22Rv1 (cell line): ENCODE measurements at regions not wholly inside any gene's neighbourhood (a gene's known extent, or its start where the extent isn't known, plus 50 kb on each side); places are given as distances from the start of the nearest gene placed in this dataset.

Experiments used
- H3K27ac ChIP-seq: fragments of 450-650 bp; 2 replicates; pipeline ENCODE4 v1.5.1; 2017
- ZFX ChIP-seq: fragments of 450-650 bp; IDR thresholded peaks from 2 replicates; pipeline ENCODE4 v1.6.1; 2017; ENCODE audit warnings: antibody characterized with exemption, borderline replicate concordance
- TF ChIP-seq, protein P1 (sequence below): fragments of 450-650 bp; IDR thresholded peaks from 2 replicates; pipeline ENCODE4 v1.5.1; 2017; ENCODE audit warnings: mild to moderate bottlenecking

DNA sequence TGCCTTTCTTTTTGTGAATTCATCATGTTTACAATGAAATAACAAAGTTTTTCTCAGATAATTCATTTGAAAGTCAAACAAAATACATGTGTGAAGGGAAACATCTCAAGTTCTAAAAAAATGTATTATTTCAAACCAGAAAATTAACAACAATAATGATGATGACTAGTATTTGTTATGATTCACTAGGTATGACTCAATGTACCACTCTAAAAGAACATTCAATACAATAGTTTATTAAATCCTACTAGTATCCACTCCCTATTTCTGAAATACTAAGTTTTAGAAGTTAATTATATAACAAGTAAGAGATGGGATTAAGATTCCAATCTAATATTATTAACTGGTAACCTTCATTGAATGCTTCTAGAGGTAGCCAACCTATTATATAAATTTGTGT is 1444.8 kb upstream of the CDH8 start:
- no peak for TF ChIP-seq ZFX
- TF ChIP-seq, protein P1, sequence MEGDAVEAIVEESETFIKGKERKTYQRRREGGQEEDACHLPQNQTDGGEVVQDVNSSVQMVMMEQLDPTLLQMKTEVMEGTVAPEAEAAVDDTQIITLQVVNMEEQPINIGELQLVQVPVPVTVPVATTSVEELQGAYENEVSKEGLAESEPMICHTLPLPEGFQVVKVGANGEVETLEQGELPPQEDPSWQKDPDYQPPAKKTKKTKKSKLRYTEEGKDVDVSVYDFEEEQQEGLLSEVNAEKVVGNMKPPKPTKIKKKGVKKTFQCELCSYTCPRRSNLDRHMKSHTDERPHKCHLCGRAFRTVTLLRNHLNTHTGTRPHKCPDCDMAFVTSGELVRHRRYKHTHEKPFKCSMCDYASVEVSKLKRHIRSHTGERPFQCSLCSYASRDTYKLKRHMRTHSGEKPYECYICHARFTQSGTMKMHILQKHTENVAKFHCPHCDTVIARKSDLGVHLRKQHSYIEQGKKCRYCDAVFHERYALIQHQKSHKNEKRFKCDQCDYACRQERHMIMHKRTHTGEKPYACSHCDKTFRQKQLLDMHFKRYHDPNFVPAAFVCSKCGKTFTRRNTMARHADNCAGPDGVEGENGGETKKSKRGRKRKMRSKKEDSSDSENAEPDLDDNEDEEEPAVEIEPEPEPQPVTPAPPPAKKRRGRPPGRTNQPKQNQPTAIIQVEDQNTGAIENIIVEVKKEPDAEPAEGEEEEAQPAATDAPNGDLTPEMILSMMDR: no peak

DNA sequence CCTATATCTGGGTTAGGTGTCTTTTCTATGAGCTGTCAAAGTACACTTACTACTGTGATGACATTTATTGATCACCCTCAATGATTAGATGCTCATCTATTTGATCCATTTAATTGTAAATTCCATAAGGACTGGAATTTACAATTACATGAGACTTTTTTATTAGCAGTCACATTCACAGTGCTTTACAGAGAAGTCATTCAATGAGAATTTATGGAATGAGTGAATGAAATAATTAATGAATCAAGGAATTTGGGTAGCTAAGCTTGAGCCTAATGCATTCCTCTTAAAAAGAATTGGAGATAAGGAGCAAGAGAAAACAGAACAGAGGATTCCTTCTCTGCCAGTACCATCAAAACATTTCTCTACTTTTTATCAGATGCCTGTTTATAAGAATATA is 1437.5 kb upstream of the CDH8 start:
- H3K27ac ChIP-seq: no peak overlapping the region
- TF ChIP-seq, protein P1: no peak
- no peak for TF ChIP-seq ZFX

More for the DNA sequence above, 1444.8 kb upstream of the CDH8 start:
- H3K27ac ChIP-seq: no peak overlapping the region

DNA sequence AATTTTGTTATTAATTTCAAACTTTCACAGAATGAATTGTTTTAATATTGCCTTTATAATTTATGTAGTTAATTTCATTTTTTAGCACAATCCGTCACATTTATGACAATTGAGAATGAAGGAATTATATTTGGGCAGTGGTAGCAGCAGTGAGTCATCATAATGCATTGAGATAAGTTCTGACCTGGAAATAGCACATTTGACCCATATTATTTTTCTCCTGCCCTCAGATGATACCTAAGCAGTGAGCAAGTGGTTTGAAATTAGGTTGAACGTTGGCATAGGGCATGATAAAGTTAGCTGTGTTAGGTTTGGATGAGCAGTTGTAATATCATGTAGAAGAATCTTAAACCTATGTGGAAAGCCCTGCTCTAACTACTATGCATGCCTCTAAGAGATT is 1431.3 kb upstream of the CDH8 start:
- H3K27ac ChIP-seq: no peak overlapping the region
- TF ChIP-seq, protein P1: no peak
- no peak for TF ChIP-seq ZFX

DNA sequence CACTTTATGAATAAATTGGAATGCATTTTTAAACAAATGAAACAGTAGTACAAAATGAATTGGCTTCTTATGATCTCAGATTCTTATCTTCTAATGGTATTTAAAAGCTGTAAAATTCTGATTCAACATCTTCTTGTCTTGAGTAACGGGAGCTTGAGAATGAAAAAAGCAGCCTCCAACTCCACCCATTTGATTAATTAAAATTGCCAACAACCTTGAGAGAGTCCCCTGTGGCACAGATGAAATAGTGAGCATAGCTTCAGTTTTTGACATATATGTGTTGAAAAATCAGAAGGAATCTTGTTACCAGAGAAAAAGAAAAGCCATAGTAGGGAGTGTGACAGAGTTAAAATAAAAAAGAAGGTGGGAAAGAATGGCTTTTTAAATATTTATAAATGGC is 1426.1 kb upstream of the CDH8 start:
- H3K27ac ChIP-seq: no peak overlapping the region
- TF ChIP-seq, protein P1: no peak

DNA sequence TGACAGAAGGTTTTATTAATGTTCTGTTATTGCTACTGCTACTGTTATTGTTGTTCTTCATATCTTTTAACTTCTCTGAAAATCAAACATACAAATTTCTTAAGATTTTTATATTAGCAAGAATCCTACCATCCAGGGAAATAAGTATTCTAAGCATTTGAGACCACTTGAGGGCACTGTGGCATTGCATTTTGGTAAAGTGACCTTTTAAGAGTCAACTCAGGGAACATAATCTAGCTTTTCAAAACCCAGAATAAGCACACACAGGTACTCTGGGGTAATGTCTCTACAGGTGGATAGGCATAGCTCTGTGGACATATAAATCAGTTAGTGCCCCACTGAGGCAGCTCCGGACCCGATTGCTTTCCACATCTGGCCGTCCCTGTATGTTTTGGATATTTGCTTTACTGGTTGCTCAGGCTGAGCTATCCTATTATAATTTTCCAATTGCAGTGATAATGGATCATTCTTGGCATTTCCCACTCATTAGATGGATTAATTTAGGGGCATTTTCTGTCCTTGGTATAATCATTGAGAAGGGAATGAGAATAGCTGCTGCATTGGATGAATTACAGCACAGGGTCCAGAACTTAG is 1425.1 kb upstream of the CDH8 start:
- TF ChIP-seq ZFX: no peak
- TF ChIP-seq, protein P1: peak; percentile 78

DNA sequence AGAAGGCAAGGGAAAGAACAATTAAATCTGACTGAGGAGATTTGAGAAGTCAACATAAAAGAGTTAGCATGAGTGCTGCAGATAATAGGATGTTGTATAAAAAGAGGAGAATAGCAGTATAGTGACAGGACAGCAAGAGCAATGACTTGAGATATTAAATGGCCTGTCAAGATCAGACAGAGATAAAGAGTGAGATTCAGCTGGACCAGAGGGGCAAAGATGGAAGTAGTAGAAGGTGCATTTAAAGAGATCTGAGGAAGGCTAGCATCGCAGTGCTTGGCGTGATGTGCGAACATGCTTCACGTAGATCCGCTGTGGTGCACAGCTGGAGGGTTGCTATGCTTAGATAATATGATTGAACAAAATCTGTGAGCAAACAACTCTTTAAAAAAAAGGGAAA is 1422.6 kb upstream of the CDH8 start:
- TF ChIP-seq, protein P1: no peak
- no peak for TF ChIP-seq ZFX
- no peak overlapping the region for H3K27ac ChIP-seq

More for the DNA sequence above, 1425.1 kb upstream of the CDH8 start:
- no peak overlapping the region for H3K27ac ChIP-seq

DNA sequence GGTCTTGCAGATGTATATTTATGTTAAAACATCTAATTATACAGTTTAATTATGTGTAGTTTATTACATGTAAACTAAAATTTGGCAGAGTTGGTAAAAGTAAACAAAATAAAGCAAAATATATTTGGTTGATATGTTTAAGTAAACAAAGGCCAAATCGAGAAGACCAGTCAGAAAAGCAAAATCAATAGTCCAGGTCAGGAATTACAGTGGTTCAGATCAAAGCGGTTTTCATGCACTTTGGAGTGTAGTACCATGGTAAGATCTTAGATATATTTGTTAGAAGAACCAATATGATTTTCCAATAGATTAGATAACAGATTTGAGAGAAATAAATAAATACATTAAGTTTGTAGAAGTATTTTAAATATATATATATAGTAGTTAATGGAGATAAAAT is 1421.6 kb upstream of the CDH8 start:
- TF ChIP-seq, protein P1: no peak
- no peak for TF ChIP-seq ZFX
- no peak overlapping the region for H3K27ac ChIP-seq
